Fibroblast of the aortic adventitia (primary cell): ENCODE measurements at regions not wholly inside any gene's neighbourhood (a gene's known extent, or its start where the extent isn't known, plus 50 kb on each side); places are given as distances from the start of the nearest gene placed in this dataset.
"Not testable (repeated sequence)": the region's sequence is repeated elsewhere in the genome, so short reads cannot be mapped to it uniquely, and the experiment has no call there.

Source experiments
- DNase-seq: peaks from one replicate; pipeline ENCODE4 v3.0.0-alpha.2; 2010; ENCODE audit warnings: low read depth
- H3K4me3 ChIP-seq: 2 replicates; pipeline ENCODE4 v1.5.1; 2011; ENCODE audit warnings: low read depth, mild to moderate bottlenecking, control low read depth, low read length, moderate library complexity
- TF ChIP-seq, protein P1 (sequence below): IDR thresholded peaks from 2 replicates; pipeline ENCODE4 v1.5.1; 2011; ENCODE audit warnings: mild to moderate bottlenecking, low read length, control low read depth, inconsistent platforms; ENCODE audit not compliant: insufficient read depth

- peak; percentile 39 for DNase-seq
- H3K4me3 ChIP-seq, result no peak overlapping the region
- TF ChIP-seq, protein P1, sequence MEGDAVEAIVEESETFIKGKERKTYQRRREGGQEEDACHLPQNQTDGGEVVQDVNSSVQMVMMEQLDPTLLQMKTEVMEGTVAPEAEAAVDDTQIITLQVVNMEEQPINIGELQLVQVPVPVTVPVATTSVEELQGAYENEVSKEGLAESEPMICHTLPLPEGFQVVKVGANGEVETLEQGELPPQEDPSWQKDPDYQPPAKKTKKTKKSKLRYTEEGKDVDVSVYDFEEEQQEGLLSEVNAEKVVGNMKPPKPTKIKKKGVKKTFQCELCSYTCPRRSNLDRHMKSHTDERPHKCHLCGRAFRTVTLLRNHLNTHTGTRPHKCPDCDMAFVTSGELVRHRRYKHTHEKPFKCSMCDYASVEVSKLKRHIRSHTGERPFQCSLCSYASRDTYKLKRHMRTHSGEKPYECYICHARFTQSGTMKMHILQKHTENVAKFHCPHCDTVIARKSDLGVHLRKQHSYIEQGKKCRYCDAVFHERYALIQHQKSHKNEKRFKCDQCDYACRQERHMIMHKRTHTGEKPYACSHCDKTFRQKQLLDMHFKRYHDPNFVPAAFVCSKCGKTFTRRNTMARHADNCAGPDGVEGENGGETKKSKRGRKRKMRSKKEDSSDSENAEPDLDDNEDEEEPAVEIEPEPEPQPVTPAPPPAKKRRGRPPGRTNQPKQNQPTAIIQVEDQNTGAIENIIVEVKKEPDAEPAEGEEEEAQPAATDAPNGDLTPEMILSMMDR, result no peak
Observed at GRCh38 chr10:21355591-21356011, 169.9 kb downstream of the SKIDA1 start.

GRCh38 chr10:21352886-21353285 is 172.6 kb downstream of the SKIDA1 start:
- no peak overlapping the region for H3K4me3 ChIP-seq
- no peak for DNase-seq
- TF ChIP-seq, protein P1, result no peak

GRCh38 chr10:21351594-21351993 is 173.9 kb downstream of the SKIDA1 start:
- DNase-seq, H3K4me3 ChIP-seq: not testable (repeated sequence)

DNA sequence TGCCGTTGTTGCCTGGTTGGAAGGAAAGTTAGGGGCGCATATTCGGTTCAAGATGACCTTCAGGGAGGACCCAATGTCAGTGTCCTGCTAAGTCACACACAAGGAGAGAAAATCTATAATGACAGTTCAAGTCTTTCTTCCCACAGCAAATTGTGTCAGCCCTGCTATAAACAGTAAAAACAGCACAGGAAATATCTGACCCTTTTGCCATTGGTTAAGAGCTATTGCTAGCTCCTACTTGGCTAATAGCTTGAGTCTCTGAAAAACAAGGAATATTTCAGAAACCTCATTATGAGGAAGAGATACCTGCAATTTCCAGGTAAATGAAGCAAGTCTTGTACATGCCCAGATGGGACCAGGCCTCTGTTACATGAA is 175.6 kb downstream of the SKIDA1 start:
- no peak for DNase-seq
- TF ChIP-seq, protein P1, result no peak

GRCh38 chr10:21347785-21348170 is 177.7 kb downstream of the SKIDA1 start:
- TF ChIP-seq, protein P1, result no peak
- no peak for DNase-seq
- no peak overlapping the region for H3K4me3 ChIP-seq

More for the DNA sequence above, 175.6 kb downstream of the SKIDA1 start:
- no peak overlapping the region for H3K4me3 ChIP-seq

GRCh38 chr10:21347043-21347784 is 178.3 kb downstream of the SKIDA1 start:
- no peak for DNase-seq
- TF ChIP-seq, protein P1, result no peak
- no peak overlapping the region for H3K4me3 ChIP-seq

GRCh38 chr10:21343087-21343486 is 182.4 kb downstream of the SKIDA1 start:
- TF ChIP-seq, protein P1, result no peak
- DNase-seq, result no peak
- no peak overlapping the region for H3K4me3 ChIP-seq

GRCh38 chr10:21342499-21342898 is 183.0 kb downstream of the SKIDA1 start:
- not testable (repeated sequence) for DNase-seq, H3K4me3 ChIP-seq
